GM18502 (cell line): ENCODE measurements at regions not wholly inside any gene's neighbourhood (a gene's known extent, or its start where the extent isn't known, plus 50 kb on each side); places are given as distances from the start of the nearest gene placed in this dataset.

Experiments
- ATAC-seq: cut with Tn5 transposase; IDR thresholded peaks from one replicate; pipeline ENCODE4 v1.9.1; 2021; ENCODE audit warnings: mild to moderate bottlenecking; ENCODE audit not compliant: unreplicated experiment, poor library complexity

DNA sequence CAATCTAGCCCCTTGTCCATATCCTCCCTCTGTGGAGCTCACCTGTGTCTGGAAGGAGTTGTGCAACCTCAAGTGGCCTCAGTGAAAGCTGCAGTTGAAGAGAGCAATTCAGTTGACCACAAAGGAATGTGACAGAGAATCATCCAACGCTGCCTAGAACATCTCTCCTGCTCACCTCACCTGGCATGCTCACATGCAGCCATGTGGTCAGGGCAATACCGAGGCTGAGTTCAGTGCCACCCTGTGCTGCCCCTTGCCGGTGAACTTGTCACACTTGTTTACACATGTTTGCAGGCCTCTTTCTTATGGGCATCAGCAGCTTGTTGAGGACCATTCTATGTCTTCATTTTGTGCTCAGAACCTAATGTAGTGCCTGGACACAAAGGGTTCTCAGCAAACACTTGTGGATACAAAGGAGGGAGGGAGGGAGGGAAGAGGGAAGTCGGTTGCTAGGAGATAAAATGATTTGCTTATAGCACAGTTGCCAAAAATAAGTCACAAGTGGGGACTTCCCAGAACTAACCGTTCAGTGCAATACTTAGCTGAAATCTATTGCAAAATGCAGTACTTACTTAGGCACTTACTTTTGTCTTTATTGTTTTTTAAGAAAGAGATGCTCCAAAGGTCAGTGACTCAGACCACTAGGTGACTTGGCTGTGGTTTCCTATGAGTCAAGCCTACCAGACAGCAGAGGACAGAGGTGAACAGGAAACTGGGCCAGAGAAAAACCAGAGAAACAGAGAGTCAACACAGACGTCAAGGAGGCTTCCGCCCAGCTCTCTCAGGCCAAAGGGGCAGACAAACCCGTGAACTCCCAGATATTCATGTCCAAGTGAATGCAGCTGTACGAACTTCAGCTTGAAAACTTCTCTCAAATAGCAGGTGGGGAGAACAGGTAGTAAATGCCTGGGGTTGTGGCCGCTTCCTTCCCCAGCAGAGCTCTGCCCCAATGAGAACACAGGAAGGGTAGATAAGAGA, 227.8 kb upstream of the CTNNB1 start:
- ATAC-seq: peak; percentile 96

DNA sequence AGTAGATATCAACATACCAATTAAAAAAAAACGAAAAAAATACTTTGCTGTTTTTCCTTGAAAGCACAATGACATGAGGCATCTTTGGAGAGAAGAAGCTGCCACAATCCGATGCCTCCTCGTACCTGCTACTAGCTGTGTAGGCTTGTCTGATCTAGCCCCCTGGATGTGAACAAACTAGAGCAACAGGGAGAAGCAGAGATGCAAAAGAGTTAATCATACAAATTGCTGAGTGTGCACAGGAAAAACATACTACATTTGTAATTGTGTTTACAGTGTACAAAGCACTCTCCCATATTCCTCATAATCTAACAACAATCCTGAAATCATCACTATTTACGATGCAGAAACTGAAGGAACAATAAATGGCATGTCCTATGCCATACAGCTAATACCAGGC, 227.0 kb upstream of the CTNNB1 start:
- no peak for ATAC-seq

DNA sequence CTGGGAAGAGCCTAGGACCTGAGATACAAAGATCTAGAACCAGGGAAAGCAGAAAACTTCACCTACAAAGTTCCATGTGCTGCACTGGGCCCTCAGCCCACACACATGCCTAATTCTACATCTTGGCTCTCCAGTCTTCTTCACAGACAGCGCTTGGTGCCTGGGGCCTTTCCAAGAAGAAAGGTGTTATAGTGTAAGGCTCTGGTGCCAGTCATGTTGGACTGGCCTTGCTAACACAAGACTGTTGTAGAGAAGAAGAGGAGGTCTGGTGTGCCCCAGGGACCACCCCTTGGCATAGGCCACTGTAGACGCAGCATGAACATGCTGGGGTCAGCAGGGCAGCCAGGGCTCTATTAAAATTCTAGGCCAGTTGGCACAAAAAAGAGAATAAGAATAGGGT, 226.2 kb upstream of the CTNNB1 start:
- no peak for ATAC-seq

- ATAC-seq: no peak
These were observed 223.6 kb upstream of the CTNNB1 start for GRCh38 chr3:40975711-40976121.

GRCh38 chr3:40976241-40976640, 223.1 kb upstream of the CTNNB1 start:
- ATAC-seq: no peak

GRCh38 chr3:40978442-40978841, 220.9 kb upstream of the CTNNB1 start:
- ATAC-seq: no peak

DNA sequence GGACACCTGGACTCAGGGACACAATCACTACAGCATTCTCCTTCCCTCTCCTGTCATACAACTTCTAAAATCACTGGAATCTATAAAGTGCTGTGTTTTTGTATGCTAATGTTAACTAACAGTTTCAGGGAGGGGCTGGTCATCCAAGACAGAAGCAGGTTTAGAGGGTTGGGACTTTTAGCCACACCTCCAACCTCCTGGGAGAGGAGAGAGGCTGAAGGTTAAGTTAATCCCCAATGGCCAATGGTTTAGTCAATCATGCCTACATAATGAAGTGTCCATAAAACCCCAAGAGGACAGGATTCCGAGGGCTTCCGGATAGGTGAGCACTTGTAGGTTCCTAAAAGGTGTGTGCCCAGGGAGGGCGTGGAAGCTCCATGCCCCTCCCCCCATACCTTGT, 219.3 kb upstream of the CTNNB1 start:
- no peak for ATAC-seq

- no peak for ATAC-seq
These were observed 218.8 kb upstream of the CTNNB1 start for GRCh38 chr3:40980467-40980866.

GRCh38 chr3:40985195-40985594, 214.1 kb upstream of the CTNNB1 start:
- ATAC-seq: no peak

DNA sequence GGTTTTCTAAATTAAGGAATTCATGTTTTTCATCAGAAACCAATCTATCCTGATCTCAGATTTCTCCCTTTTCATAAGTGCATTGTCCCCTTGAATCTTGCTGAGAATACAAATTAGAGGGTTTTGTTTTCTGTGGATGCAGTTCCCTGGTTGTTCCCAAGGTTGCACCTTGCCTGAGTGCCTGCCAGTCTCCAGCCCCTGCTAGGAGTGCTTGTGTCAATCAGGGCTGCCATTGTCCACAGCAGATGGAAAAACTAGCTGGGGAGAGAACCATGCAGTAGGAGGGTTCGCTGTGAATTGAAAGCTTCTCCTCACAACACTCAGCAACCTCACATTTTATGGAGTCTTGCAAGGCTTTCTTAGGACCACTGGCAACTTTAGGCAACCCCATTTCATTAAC, 210.8 kb upstream of the CTNNB1 start:
- no peak for ATAC-seq

DNA sequence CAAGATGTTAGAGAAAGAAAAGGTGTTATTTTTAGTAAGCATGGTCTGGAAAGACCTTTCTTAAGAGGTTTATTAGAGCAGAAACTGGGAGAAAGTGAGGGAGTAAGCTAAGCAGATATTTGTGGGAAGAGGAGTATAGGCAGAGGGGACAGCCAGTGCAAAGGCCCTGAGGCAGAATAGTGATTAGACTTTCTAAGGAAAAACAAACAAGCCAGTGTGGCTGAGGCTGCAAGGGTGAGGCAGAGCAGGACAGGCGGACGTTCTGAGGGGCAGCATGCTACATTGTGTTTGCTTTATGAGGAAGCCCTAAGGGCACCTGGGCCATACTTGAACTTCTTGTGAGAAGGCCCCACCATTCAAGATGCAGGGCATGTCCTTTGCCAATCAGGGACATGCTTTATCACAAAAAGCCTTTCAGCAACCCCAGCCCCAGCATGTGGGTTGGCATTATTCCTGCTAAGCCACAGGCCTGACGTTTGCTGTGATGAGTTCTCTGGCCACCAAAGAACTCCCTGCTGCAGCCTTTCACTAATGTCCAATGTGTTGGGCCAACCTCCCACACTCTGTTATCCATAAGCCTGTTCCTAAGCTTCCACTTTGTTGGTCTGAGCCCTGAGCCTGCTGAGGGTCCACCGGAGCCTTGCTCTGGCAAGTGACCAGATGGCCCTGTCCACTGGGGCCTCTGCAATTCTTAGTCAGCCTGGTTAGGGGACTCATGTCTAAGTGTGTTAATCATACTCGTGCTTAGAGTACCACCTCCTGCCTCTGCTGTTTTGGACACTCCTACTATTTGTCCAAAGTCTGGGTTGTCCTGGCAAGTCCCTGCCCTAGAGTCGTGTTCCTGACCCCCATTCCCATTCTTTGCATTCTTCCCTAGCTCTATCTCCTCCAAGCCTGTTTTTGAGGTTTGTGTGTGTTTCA, 209.9 kb upstream of the CTNNB1 start:
- ATAC-seq: no peak

- no peak for ATAC-seq
These were observed 209.2 kb upstream of the CTNNB1 start for GRCh38 chr3:40990062-40990456.

GRCh38 chr3:40992023-40992422, 207.3 kb upstream of the CTNNB1 start:
- ATAC-seq: no peak

GRCh38 chr3:40994611-40995010, 204.7 kb upstream of the CTNNB1 start:
- no peak for ATAC-seq

DNA sequence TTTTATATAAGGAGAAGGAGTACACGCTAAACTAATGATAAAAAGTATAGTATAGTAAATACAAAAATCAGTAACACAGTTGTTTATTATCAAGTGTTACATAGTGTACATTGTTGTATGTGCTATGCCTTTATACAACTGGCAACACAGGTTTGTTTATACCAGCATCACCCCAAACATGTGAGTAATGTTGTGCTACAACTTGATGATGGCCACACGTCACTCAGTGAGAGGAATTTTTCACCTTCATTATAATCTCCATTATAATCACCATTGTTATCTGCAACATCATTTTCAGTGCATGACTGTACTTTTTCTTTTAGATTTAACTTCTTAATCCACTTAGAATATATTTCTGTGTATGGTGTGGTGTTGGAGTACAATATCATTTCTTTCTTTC, 204.0 kb upstream of the CTNNB1 start:
- ATAC-seq: no peak

- no peak for ATAC-seq
These were observed 202.9 kb upstream of the CTNNB1 start for GRCh38 chr3:40996382-40996781.

DNA sequence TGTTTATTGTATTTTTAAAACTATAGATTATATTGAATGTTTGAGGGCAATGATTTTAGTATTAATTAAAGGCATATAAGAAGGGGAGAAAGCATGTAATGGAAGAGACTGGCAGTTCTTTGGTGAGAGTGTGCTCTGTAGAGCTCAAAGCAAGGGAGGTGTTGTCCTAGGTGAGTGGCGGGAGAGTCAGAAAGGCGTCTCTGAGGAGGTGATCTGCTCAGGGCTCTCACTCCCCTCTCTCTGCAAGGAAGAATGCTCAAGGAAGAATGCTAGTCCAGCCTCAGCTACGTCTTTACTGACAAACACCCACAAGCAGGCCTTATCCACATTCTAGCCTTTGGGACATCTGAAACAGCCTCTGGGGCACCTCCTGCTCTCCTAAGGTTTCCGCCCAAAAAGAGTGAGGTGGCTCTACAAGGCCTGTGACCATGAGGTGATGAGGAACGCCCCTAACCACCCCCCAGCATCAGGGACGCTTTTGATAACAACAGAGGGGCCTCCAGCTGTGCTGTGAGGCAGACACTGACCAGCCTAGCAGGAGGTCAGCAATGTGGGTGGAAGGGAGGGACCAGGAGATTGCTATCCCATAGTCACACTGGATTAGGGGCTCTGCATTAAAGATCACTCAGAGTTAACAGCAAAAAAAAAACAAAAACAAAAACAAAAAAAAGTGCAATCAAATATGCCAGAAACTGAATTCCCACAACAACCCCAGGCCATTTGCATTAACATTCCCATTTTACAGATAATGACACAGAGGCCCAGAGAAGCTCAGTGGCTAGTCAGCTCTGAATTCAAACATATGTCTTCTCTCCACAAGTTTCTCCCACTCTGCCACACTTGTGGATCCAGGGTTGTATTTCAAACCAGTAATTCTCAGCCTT, 202.2 kb upstream of the CTNNB1 start:
- ATAC-seq: no peak

DNA sequence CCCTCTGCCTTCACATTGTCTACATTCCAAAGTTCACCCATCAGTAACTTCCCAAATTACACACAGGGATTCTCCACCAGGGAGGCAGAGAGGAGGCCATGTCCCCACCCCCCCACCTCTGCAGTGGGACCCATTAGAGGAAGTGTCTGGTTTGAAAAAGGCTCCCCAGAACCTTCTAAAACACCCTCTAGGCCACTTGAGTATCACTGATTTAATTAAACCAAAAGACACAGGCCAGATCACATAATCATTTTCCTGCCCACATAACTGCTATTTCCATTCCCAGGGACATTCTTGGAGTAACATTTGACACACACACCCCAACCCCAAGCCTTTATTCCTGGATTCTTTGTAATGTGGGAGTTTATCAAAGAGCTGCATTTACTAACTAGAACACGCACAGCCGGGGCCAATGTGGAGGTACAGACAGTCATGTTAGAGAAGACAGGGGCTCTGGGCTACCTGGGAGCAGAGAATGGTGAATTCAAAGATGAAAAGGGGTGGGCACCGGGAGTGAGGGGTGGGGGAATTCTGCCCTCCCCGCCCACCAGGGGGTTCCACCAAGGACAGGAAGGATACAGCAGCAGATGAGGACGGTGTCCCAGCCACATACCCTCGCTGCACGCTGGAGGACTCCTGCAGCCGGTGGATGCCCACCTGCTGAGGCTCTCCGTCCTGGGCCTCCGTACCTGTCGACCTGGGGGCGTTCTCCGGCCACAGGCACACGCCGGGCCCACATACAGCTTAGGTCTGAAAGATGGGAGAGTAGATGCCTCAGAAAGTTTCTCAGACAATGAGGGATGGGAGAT, 201.4 kb upstream of the CTNNB1 start:
- no peak for ATAC-seq

- ATAC-seq: no peak
These were observed 199.6 kb upstream of the CTNNB1 start for GRCh38 chr3:40999682-41000081.
